NCI-H146 (cell line): ENCODE measurements at regions not wholly inside any gene's neighbourhood (a gene's known extent, or its start where the extent isn't known, plus 50 kb on each side); places are given as distances from the start of the nearest gene placed in this dataset.
"Not testable (repeated sequence)": the region's sequence is repeated elsewhere in the genome, so short reads cannot be mapped to it uniquely, and the experiment has no call there.

Experiments
- DNase-seq: peaks from one replicate; lab custom pipeline; 2025; lab: John Stamatoyannopoulos, UW

GRCh38 chrX:1852082-1852481, 237.2 kb downstream of the ASMT start:
- no peak for DNase-seq

GRCh38 chrX:1853447-1853846, 238.6 kb downstream of the ASMT start:
- DNase-seq = no peak

GRCh38 chrX:1853916-1854315, 239.1 kb downstream of the ASMT start:
- DNase-seq = no peak

- DNase-seq = not testable (repeated sequence)
These were observed 240.0 kb downstream of the ASMT start for GRCh38 chrX:1854861-1855260.

GRCh38 chrX:1859266-1859665, 244.4 kb downstream of the ASMT start:
- not testable (repeated sequence) for DNase-seq

GRCh38 chrX:1860936-1861594, 246.2 kb downstream of the ASMT start:
- no peak for DNase-seq

GRCh38 chrX:1863995-1864394, 249.1 kb downstream of the ASMT start:
- not testable (repeated sequence) for DNase-seq

- DNase-seq = no peak
These were observed 255.6 kb downstream of the ASMT start for GRCh38 chrX:1870421-1870820.

- no peak for DNase-seq
These were observed 257.0 kb downstream of the ASMT start for GRCh38 chrX:1871887-1872286.

GRCh38 chrX:1873671-1874070, 258.8 kb downstream of the ASMT start:
- DNase-seq = no peak

- no peak for DNase-seq
These were observed 259.6 kb downstream of the ASMT start for GRCh38 chrX:1874416-1874815.

GRCh38 chrX:1874899-1875298, 260.0 kb downstream of the ASMT start:
- DNase-seq = no peak

GRCh38 chrX:1876041-1876440, 261.2 kb downstream of the ASMT start:
- DNase-seq = no peak

GRCh38 chrX:1877780-1878179, 262.9 kb downstream of the ASMT start:
- DNase-seq = no peak

- DNase-seq = not testable (repeated sequence)
These were observed 266.3 kb downstream of the ASMT start for GRCh38 chrX:1880884-1881817.

GRCh38 chrX:1883772-1884171, 268.9 kb downstream of the ASMT start:
- no peak for DNase-seq

GRCh38 chrX:1884446-1884845, 269.6 kb downstream of the ASMT start:
- DNase-seq = no peak

GRCh38 chrX:1885116-1885515, 270.3 kb downstream of the ASMT start:
- DNase-seq = no peak

GRCh38 chrX:1888305-1888704, 273.4 kb downstream of the ASMT start:
- not testable (repeated sequence) for DNase-seq

- DNase-seq = no peak
These were observed 279.1 kb downstream of the ASMT start for GRCh38 chrX:1894026-1894294.

GRCh38 chrX:1894740-1895139, 279.9 kb downstream of the ASMT start:
- DNase-seq = no peak

GRCh38 chrX:1895583-1895982, 280.7 kb downstream of the ASMT start:
- DNase-seq = no peak

GRCh38 chrX:1899841-1900240, 285.0 kb downstream of the ASMT start:
- no peak for DNase-seq

GRCh38 chrX:1902901-1903235, 288.0 kb downstream of the ASMT start:
- DNase-seq = no peak
